H9 (cell line): ENCODE measurements at regions not wholly inside any gene's neighbourhood (a gene's known extent, or its start where the extent isn't known, plus 50 kb on each side); places are given as distances from the start of the nearest gene placed in this dataset.

ENCODE experiments used
- DNase-seq: peaks from one replicate; pipeline ENCODE4 v3.0.0-alpha.2; 2017
- H2AFZ ChIP-seq: one replicate; pipeline ENCODE4 v1.6.1; 2013; ENCODE audit warnings: mild to moderate bottlenecking, low read length, control low read depth, moderate library complexity
- H2AK5ac ChIP-seq: 2 replicates; pipeline ENCODE4 v1.6.1; 2013; ENCODE audit warnings: low read length, control low read depth, mixed read lengths; ENCODE audit not compliant: insufficient read length
- H2BK120ac ChIP-seq: one replicate; pipeline ENCODE4 v1.6.1; 2013; ENCODE audit warnings: low read depth, mild to moderate bottlenecking, low read length, control low read depth, inconsistent platforms; ENCODE audit not compliant: poor library complexity, severe bottlenecking
- H2BK12ac ChIP-seq: 2 replicates; pipeline ENCODE4 v1.6.1; 2013; ENCODE audit warnings: low read length, control low read depth, mixed read lengths, low read depth; ENCODE audit not compliant: insufficient read length
- H2BK15ac ChIP-seq: 2 replicates; pipeline ENCODE4 v1.6.1; 2013; ENCODE audit warnings: low read depth, low read length, control low read depth
- H2BK20ac ChIP-seq: one replicate; pipeline ENCODE4 v1.6.1; 2013; ENCODE audit warnings: low read depth, mild to moderate bottlenecking, low read length, control low read depth, inconsistent platforms; ENCODE audit not compliant: poor library complexity, severe bottlenecking
- H2BK5ac ChIP-seq: 2 replicates; pipeline ENCODE4 v1.6.1; 2013; ENCODE audit warnings: low read length, control low read depth, mixed read lengths; ENCODE audit not compliant: insufficient read length
- H3K14ac ChIP-seq: 2 replicates; pipeline ENCODE4 v1.6.1; 2013; ENCODE audit warnings: low read length, control low read depth; ENCODE audit not compliant: insufficient read depth
- H3K18ac ChIP-seq: 2 replicates; pipeline ENCODE4 v1.6.1; 2013; ENCODE audit warnings: low read depth, mild to moderate bottlenecking, mixed read lengths, low read length, control low read depth; ENCODE audit not compliant: insufficient read length
- H3K23ac ChIP-seq: 2 replicates; pipeline ENCODE4 v1.6.1; 2013; ENCODE audit warnings: low read length, control low read depth, mixed read lengths, low read depth; ENCODE audit not compliant: insufficient read length
- H3K23me2 ChIP-seq: 2 replicates; pipeline ENCODE4 v1.6.1; 2013; ENCODE audit warnings: low read depth, mild to moderate bottlenecking, mixed read lengths, low read length, control low read depth; ENCODE audit not compliant: insufficient read length, poor library complexity, severe bottlenecking
- H3K27ac ChIP-seq: 2 replicates; pipeline ENCODE4 v1.5.1; 2013; ENCODE audit warnings: low read length, control low read depth, mixed read lengths, low read depth; ENCODE audit not compliant: insufficient read length
- H3K27me3 ChIP-seq: 2 replicates; pipeline ENCODE4 v1.6.1; 2013; ENCODE audit warnings: low read length, control low read depth, inconsistent platforms; ENCODE audit not compliant: insufficient read depth
- H3K4ac ChIP-seq: 2 replicates; pipeline ENCODE4 v1.6.1; 2013; ENCODE audit warnings: low read depth, mild to moderate bottlenecking, control low read depth, inconsistent platforms, low read length, moderate library complexity
- H3K4me1 ChIP-seq: 2 replicates; pipeline ENCODE4 v1.6.1; 2013; ENCODE audit warnings: low read length, control low read depth, inconsistent platforms; ENCODE audit not compliant: insufficient read depth
- H3K4me2 ChIP-seq: 2 replicates; pipeline ENCODE4 v1.6.1; 2013; ENCODE audit warnings: low read length, control low read depth, mixed read lengths; ENCODE audit not compliant: insufficient read length, insufficient read depth
- H3K56ac ChIP-seq: 2 replicates; pipeline ENCODE4 v1.6.1; 2013; ENCODE audit warnings: low read depth, mild to moderate bottlenecking, mixed read lengths, low read length, control low read depth; ENCODE audit not compliant: insufficient read length
- H3K79me1 ChIP-seq: 2 replicates; pipeline ENCODE4 v1.6.1; 2013; ENCODE audit warnings: low read depth, mild to moderate bottlenecking, moderate library complexity, low read length, control low read depth, inconsistent platforms; ENCODE audit not compliant: insufficient read depth, poor library complexity, severe bottlenecking
- H3K79me2 ChIP-seq: 2 replicates; pipeline ENCODE4 v1.6.1; 2013; ENCODE audit warnings: low read length, control low read depth, inconsistent platforms; ENCODE audit not compliant: insufficient read depth
- H3K9ac ChIP-seq: 2 replicates; pipeline ENCODE4 v1.6.1; 2013; ENCODE audit warnings: low read length, control low read depth, mixed read lengths; ENCODE audit not compliant: insufficient read length; ENCODE audit errors: extremely low read depth
- H3K9me3 ChIP-seq: one replicate; pipeline ENCODE4 v1.6.1; 2013; ENCODE audit warnings: low read depth, low read length, inconsistent platforms; ENCODE audit not compliant: control insufficient read depth
- H3T11ph ChIP-seq: one replicate; pipeline ENCODE4 v1.6.1; 2013; ENCODE audit warnings: mild to moderate bottlenecking, low read length, control low read depth, inconsistent platforms
- H4K20me1 ChIP-seq: one replicate; pipeline ENCODE4 v1.6.1; 2013; ENCODE audit not compliant: control insufficient read depth, insufficient read length, insufficient read depth
- H4K5ac ChIP-seq: 2 replicates; pipeline ENCODE4 v1.6.1; 2013; ENCODE audit warnings: low read depth, mild to moderate bottlenecking, mixed read lengths, low read length, control low read depth; ENCODE audit not compliant: insufficient read length
- H4K8ac ChIP-seq: replicated peaks from 2 replicates; pipeline ENCODE4 v1.6.1; 2013; ENCODE audit warnings: low read length, control low read depth, mixed read lengths, low read depth; ENCODE audit not compliant: insufficient read length
- H4K91ac ChIP-seq: 2 replicates; pipeline ENCODE4 v1.6.1; 2013; ENCODE audit warnings: low read depth, mild to moderate bottlenecking, moderate library complexity, mixed read lengths, low read length, control low read depth; ENCODE audit not compliant: insufficient read length
- H3K27ac Mint-ChIP-seq, 3 experiments: 2 replicates in 2 of 3; 3 replicates in 1 of 3; pipeline ENCODE4 v1.8.0; 2020 to 2021; ENCODE audit warnings: mixed read lengths in 3 of 3, mild to moderate bottlenecking in 1 of 3, moderate library complexity in 1 of 3
- H3K27me3 Mint-ChIP-seq: 2 replicates; pipeline ENCODE4 v1.8.0; 2021; ENCODE audit warnings: low read depth, mild to moderate bottlenecking, moderate library complexity, mixed read lengths
- H3K36me3 Mint-ChIP-seq, 3 experiments: 2 replicates in 2 of 3; 3 replicates in 1 of 3; pipeline ENCODE4 v1.8.0; 2020 to 2021; ENCODE audit warnings: low read depth in 3 of 3, mixed read lengths in 3 of 3; ENCODE audit not compliant: insufficient read depth in 1 of 3
- H3K4me1 Mint-ChIP-seq, 2 experiments: 2 replicates each; pipeline ENCODE4 v1.8.0; 2020; ENCODE audit warnings: mixed read lengths in 2 of 2
- H3K4me3 Mint-ChIP-seq, 2 experiments: 2 replicates in 1 of 2; 3 replicates in 1 of 2; pipeline ENCODE4 v1.8.0; 2020 to 2021; ENCODE audit warnings: mild to moderate bottlenecking in 2 of 2, mixed read lengths in 2 of 2, moderate library complexity in 1 of 2
- H3K9me3 Mint-ChIP-seq, 2 experiments: 2 replicates in 1 of 2; 3 replicates in 1 of 2; pipeline ENCODE4 v1.8.0; 2020; ENCODE audit warnings: mild to moderate bottlenecking in 2 of 2, mixed read lengths in 2 of 2, moderate library complexity in 1 of 2
- CTCF ChIP-seq: fragments of 200-600 bp; sonication (generic); conservative IDR thresholded peaks from 3 replicates; pipeline ENCODE4 v1.8.0; 2021; ENCODE audit warnings: antibody characterized with exemption, mild to moderate bottlenecking
- WGBS: extraction: QIAGEN DNeasy Blood & Tissue Kit; methylation state at CpG from one replicate; pipeline ENCODE4 v1.1.7; 2013; ENCODE audit warnings: missing lambda C conversion rate, low lambda C conversion rate, mixed read lengths; ENCODE audit not compliant: insufficient read length; ENCODE audit errors: extremely low coverage; 5-methylcytosine and 5-hydroxymethylcytosine counted together

DNA sequence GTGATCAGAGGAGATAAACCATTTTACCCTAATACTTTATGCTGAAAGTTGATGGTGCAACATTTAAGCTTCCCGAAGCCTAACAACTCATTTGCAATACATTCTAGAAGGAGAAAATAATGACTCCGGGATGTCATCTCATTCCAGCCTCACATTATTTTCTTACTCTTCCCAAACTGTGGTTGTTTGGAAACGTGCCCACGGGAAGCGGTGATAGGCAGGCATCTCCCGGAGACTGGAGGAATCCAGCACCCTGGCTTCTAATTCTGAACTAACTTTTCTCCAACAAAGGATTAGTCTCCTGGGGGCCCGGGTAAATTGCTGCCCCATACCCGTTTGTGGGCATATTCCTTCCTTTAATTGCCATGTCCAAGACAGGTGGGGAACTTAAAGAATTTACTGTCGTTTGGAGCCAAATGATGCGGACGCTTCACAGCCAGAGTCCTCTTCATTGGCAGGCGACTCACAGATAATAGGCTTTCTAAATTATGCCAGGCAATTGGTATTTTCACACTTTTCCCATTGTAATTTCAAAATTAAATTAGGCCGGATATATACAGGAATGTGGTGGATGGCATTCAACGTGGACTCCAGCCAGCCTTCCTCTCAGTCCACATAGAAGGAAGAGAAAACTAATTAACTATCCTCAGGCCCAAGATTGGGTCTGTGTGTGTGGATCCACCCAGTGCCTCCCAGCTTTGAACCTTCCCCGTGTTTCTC is 278.1 kb downstream of the AJAP1 start:
- Histone ChIP-seq H3K23me2 (no peaks in the 10 kb centered on the region), H3K27me3 (no peaks in the 10 kb centered on the region), H3K4me2 (no peak overlapping the region), H4K5ac (no peak overlapping the region), H4K20me1 (no peaks in the 10 kb centered on the region), H2BK15ac (no peak overlapping the region), H3K79me2 (no peaks in the 10 kb centered on the region), H2BK20ac (no peak overlapping the region), H3K23ac (no peak overlapping the region), H2AK5ac (no peak overlapping the region), H3K14ac (no peak overlapping the region), H3K27ac (no peak overlapping the region), H2AFZ (no peak overlapping the region), H3K9ac (no peak overlapping the region), H2BK120ac (no peak overlapping the region), H3K79me1 (no peaks in the 10 kb centered on the region), H3T11ph (no peak overlapping the region), H3K9me3 (no peaks in the 10 kb centered on the region), H3K4ac (no peak overlapping the region), H3K18ac (no peak overlapping the region), H4K91ac (no peak overlapping the region), H2BK12ac (no peak overlapping the region), H4K8ac (no peak overlapping the region), H3K56ac (no peak overlapping the region), H2BK5ac (no peak overlapping the region), H3K4me1 (peaks cover 4% of the 10 kb centered on the region; the same call in 1 of the 2 replicates)
- TF ChIP-seq CTCF = no peak
- Mint-ChIP-seq H3K36me3 (no peaks in the 10 kb centered on the region), H3K27me3 (peaks cover 2% of the 10 kb centered on the region), H3K9me3 (no peaks in the 10 kb centered on the region), H3K4me1 (peaks cover 13 to 24% of the 10 kb centered on the region in 2 experiments), H3K27ac (no peak overlapping the region; a peak in 1 of 7 replicates), H3K4me3 (no peak overlapping the region)
- DNase-seq = no peak
- no CpG with 5 or more reads among the region's 15 CpGs for WGBS
